Glutamatergic neuron (in vitro differentiated cells): ENCODE measurements at regions not wholly inside any gene's neighbourhood (a gene's known extent, or its start where the extent isn't known, plus 50 kb on each side); places are given as distances from the start of the nearest gene placed in this dataset.

Source experiments
- DNase-seq: peaks from one replicate; pipeline ENCODE4 v3.0.0; 2022
- H3K27ac Mint-ChIP-seq: one replicate; pipeline ENCODE4 v1.8.0; 2020; ENCODE audit warnings: mild to moderate bottlenecking, mixed read lengths, inconsistent platforms; ENCODE audit not compliant: unreplicated experiment
- H3K27me3 Mint-ChIP-seq: one replicate; pipeline ENCODE4 v1.8.0; 2020; ENCODE audit warnings: mild to moderate bottlenecking, moderate library complexity, mixed read lengths, inconsistent platforms; ENCODE audit not compliant: unreplicated experiment
- H3K36me3 Mint-ChIP-seq: one replicate; pipeline ENCODE4 v1.8.0; 2020; ENCODE audit warnings: mild to moderate bottlenecking, mixed read lengths, inconsistent platforms; ENCODE audit not compliant: unreplicated experiment
- H3K4me1 Mint-ChIP-seq: one replicate; pipeline ENCODE4 v1.8.0; 2020; ENCODE audit warnings: mild to moderate bottlenecking, low read depth, mixed read lengths, inconsistent platforms; ENCODE audit not compliant: unreplicated experiment
- H3K4me3 Mint-ChIP-seq: one replicate; pipeline ENCODE4 v1.8.0; 2020; ENCODE audit warnings: mild to moderate bottlenecking, mixed read lengths, inconsistent platforms; ENCODE audit not compliant: unreplicated experiment
- H3K9me3 Mint-ChIP-seq: one replicate; pipeline ENCODE4 v1.8.0; 2020; ENCODE audit warnings: mild to moderate bottlenecking, moderate library complexity, mixed read lengths, inconsistent platforms; ENCODE audit not compliant: unreplicated experiment
- CTCF ChIP-seq: fragments of 200-600 bp; sonication (generic); IDR thresholded peaks from one replicate; pipeline ENCODE4 v1.5.0; 2021; ENCODE audit not compliant: partially characterized antibody, unreplicated experiment

- DNase-seq: no peak
- Mint-ChIP-seq H3K4me3 (no peak overlapping the region), H3K9me3 (no peaks in the 10 kb centered on the region), H3K36me3 (no peaks in the 10 kb centered on the region), H3K4me1 (no peaks in the 10 kb centered on the region), H3K27me3 (no peaks in the 10 kb centered on the region), H3K27ac (no peak overlapping the region)
- TF ChIP-seq CTCF: no peak
These were observed 67.5 kb upstream of the ATP8A1 start for GRCh38 chr4:42724451-42724850.

DNA sequence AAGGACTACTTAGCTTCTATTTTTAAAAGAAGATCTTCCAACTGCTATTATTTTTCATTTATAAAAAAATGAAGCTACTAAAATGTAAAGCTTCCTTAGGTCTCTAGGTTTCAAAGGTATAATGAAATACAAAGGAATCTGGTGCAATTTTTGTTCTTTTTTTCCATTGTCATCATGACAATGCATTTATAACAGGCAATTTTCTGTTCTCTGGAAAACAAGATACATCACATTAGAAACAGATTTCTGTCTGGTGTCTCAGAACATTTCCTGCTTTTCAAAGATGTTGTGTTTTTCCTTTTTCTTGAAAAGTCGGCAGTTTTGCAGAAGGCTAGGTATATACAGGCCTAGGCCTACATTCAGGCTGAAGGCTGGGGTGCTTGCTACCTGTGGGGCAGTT lies 63.6 kb upstream of the ATP8A1 start:
- Mint-ChIP-seq H3K4me3 (no peak overlapping the region), H3K36me3 (peaks cover 5% of the 10 kb centered on the region), H3K9me3 (no peaks in the 10 kb centered on the region), H3K4me1 (peaks cover 5% of the 10 kb centered on the region), H3K27me3 (no peaks in the 10 kb centered on the region), H3K27ac (no peak overlapping the region)
- DNase-seq: no peak
- no peak for TF ChIP-seq CTCF

DNA sequence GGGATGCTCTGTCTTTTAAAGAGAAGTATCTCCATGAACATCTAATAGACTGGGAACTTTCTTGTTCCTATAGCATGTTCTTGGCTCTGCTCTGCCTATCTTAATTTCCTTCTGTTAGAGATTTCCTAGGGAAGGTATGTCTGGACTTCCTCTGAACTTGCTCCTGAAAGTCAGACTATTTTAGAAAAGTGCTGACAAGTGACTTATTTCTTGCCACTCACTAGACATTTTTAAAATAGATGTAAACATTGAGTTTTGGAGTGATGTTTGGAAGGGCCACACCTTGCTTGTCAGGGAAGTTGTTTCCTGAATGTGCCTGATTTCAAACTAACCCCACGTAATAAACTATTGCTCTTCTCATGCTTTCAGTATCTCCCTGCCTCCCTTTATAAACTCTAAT lies 62.4 kb upstream of the ATP8A1 start:
- no peak for DNase-seq
- TF ChIP-seq CTCF: no peak
- no peak overlapping the region for H3K4me3 Mint-ChIP-seq
- peaks cover 10% of the 10 kb centered on the region for H3K4me1 Mint-ChIP-seq
- H3K27ac Mint-ChIP-seq: no peak overlapping the region
- peaks cover 5% of the 10 kb centered on the region for H3K36me3 Mint-ChIP-seq
- H3K9me3 Mint-ChIP-seq: no peaks in the 10 kb centered on the region
- no peaks in the 10 kb centered on the region for H3K27me3 Mint-ChIP-seq

- H3K4me1 Mint-ChIP-seq: peaks cover 13% of the 10 kb centered on the region
- H3K27ac Mint-ChIP-seq: no peak overlapping the region
- TF ChIP-seq CTCF: no peak
- H3K9me3 Mint-ChIP-seq: no peaks in the 10 kb centered on the region
- DNase-seq: no peak
- H3K36me3 Mint-ChIP-seq: peaks cover 5% of the 10 kb centered on the region
- H3K4me3 Mint-ChIP-seq: no peak overlapping the region
- H3K27me3 Mint-ChIP-seq: no peaks in the 10 kb centered on the region
These were observed 61.4 kb upstream of the ATP8A1 start for GRCh38 chr4:42718336-42718735.

DNA sequence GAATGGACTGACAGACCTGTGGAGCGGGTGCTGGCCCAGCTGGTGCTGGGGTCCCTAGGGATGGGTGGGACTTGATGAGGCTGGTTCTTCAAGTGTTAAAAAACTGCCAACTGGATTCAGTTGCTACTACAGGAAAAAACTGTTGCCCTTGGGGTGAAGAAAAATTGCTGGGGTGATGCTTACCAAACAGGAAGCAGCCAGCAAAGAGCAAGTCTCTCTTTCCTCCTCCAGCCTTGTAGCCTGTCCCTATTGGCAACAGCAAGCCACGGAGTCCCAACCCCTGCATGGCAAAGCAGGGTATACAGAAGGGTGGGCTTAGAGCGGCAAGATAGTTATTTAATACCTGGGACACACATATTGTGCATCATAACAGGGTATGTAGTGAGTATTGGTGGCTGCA lies 60.1 kb upstream of the ATP8A1 start:
- H3K36me3 Mint-ChIP-seq: peaks cover 5% of the 10 kb centered on the region
- no peak overlapping the region for H3K4me3 Mint-ChIP-seq
- H3K27ac Mint-ChIP-seq: no peak overlapping the region
- TF ChIP-seq CTCF: no peak
- DNase-seq: no peak
- H3K27me3 Mint-ChIP-seq: peaks cover 2% of the 10 kb centered on the region
- no peaks in the 10 kb centered on the region for H3K9me3 Mint-ChIP-seq
- peaks cover 17% of the 10 kb centered on the region for H3K4me1 Mint-ChIP-seq
